Bone marrow (tissue), 2 donors: ENCODE measurements at regions not wholly inside any gene's neighbourhood (a gene's known extent, or its start where the extent isn't known, plus 50 kb on each side); places are given as distances from the start of the nearest gene placed in this dataset.
A peak's percentile ranks its signal among the peaks of the same experiment; 100 is the strongest.

Experiments
- DNase-seq, 2 donors: peaks; one replicate each; lab custom pipeline; 2025; lab: John Stamatoyannopoulos, UW

DNA sequence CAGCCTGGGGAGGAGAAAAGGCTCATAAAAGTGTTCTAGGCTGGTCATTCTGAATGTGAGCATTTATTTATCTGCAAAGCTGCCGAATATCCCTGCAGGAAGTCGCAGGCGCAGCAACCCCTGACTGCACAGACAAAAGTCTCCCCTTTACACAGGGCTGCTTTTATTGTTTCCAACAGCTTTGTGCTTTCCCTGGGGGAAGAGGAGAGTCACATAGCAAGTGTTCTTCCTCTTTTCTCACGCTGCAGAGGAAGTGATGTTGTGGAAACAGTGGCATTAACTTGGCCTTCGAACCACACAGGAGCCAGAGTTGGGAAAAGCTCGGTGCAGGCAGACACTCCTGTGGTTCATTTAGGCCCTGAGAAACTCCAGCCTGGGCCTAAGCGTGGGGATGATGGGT lies 81.5 kb upstream of the BCOR start:
- peak in 1 of 2 donors; percentile 29 for DNase-seq

DNA sequence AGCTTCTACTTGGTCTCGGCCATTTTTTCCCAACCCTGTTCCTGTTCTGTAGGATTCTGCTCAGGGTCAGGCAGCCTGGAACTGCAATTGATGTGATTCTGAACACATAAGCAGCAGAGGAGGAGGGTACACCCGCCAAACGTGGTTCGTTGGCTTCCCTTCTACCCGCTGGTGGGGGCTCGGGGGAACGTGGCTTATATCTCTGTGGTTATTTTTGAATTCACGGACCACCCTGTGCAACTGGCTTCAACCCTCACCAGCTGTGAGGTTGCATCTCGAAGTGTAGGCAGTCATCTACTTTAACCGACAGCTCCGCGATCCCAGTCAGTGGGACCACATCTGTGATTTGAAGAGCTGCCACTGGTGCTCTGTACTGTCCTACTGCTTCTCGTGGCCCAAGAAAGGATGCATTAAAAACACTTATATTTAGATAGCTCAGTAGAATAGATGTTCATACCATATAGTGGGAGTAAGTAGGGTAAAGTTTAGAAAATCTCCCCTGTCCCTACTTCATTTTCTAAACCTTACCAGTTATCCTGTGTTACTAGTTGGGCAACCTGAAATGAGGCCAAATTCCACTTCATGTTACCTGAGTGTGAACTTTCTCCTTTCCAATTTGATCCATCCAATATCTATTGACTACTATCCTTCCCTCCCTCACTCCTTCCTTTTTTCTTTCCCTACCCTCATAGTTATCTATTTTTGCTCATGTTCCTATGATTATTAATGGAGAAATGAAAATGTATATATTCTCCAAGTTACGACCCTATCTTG lies 80.4 kb upstream of the BCOR start:
- DNase-seq: no peak

DNA sequence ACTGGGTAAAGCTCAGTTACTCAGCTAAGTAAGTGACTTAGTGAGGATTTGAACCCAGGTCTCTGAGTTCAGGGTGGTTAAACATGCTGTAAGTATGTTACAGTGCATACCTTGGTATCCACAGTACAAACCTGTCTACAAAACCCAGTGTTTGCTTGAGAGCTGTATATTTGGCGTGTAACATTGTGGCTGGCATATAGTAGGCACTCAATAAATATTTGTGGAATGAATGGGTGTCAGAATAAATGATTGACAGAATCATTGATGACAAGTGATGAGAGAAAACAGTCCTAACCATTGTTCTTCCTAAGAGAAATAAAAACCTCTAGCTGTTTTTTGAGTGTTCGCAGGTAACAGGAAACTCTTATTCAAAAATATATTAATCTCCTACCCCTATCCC lies 79.7 kb upstream of the BCOR start:
- no peak for DNase-seq

DNA sequence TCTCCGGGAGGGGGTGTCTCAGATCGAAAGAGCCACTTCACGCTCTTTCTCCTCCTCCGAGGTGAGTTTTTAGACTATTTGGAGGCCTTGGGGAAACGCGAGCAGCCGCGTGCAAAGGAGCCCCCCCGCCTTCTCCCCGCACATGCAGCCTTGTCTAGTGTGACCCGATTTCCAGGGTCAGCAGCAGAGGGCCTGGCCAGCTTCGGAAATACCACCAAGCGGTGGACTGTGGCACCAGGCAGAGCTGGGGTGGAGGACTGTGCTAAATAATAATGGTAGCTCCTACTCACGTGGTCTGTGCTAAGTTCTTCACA lies 79.3 kb upstream of the BCOR start:
- no peak for DNase-seq

DNA sequence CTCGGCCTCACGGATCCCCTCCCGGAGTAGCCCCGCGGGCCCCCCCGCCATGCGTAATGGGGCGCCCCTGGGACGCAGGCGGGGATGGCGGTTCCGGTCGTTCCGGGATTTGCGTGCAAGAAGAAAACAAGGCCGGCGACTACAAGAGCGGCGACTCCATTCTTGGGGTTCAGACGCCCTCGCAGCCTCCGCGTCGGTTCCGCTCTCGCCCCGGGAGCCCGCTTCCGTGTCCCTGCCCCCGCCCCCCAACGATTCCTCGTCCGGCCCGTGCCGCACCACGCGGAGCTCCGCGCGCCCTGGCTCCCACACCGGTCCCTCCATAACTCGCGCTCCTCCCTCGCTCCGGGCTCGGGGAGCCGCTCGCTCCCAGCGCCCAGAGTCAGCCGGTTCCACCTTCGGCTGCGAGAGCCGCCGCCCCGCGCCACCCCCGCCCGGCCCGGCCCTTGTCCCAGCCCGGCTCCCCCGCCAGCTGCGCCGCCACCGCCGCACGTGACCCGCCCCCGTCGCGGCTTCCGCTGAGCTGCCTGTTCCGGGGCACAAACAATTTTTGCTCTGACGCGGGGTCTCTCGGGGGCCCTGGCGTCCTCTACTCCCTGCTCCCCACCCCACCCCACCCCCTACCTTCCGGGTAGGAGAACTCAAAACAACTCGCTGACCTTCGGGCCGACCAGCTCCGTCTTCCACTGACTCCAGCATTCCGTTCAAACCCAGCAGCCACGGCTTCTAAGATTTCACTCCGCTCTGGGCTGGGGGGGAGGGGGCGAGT lies 78.8 kb upstream of the BCOR start:
- peak; percentile 41 to 55 for DNase-seq

DNA sequence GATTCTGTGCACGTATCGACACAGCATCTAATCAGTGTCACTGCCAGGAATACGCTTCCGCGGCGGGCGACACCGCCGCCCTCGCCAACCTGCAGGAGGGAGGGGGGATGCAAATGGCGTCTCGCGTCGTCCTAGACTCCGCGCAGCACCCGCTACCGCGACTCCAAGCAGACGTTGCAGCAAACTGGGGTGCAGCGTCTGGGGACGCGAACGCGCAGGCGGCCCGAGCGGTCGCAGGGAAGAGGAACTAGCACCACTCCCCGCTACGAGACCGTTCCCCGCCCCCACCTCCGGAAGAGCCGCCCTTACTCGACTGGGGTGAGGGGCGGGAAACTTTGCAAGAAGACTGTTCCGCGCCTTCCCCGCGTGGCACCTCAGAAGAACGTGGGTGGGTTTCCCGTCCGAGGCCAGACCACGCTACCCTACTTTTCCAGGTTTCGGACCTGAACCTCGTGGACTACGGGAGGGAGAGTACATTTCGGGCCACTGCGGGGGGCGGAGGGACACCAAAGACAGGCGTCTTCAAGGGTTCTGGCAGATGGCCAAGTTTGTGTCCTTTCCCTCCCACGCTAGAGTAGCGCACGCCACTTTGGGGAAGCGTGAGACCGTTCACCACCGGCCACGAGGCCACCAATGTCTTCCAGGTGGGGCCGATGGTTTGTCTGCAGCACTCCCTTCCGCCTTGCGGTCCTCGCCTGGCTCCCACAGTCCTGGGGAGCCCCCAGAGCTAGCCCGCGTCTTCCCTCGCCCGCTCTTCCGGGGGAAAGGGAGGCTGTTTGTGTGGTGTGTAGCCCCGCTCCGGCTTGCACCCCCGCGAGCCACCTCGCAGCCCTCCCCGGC lies 78.0 kb upstream of the BCOR start:
- peak; percentile 50 to 72 for DNase-seq

DNA sequence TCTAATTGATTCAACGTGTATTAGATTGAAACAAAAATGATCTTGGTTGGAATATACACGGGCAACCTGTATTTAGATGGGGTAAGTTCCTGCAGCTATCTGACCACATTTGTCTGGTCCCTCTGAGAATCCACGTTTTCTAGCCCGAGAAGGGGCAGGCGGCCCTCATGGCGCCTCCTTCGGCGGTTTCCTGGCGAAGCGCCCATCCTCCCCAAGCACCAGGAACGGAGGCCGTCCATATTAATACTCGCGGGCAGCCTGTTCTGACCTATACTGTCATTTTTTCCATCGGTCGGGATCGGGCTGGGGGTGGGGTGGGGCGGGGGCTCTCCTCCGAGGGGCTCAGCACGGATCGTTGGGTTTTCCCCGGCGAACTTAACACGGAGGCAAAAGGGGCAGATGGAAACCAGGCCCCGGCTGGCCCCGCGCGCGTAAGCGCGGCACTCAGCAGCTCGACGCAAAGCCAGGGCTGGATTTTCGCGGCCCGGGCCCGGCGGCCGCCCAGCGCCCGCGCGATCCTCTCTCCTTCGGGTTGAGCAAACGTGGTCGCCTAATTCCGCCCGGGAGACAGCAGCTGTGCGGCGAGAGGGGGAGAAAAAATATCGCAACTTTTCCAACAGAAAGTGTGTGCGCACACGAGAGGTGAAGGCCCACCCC lies 77.2 kb upstream of the BCOR start:
- DNase-seq: peak in 1 of 2 donors; percentile 47

DNA sequence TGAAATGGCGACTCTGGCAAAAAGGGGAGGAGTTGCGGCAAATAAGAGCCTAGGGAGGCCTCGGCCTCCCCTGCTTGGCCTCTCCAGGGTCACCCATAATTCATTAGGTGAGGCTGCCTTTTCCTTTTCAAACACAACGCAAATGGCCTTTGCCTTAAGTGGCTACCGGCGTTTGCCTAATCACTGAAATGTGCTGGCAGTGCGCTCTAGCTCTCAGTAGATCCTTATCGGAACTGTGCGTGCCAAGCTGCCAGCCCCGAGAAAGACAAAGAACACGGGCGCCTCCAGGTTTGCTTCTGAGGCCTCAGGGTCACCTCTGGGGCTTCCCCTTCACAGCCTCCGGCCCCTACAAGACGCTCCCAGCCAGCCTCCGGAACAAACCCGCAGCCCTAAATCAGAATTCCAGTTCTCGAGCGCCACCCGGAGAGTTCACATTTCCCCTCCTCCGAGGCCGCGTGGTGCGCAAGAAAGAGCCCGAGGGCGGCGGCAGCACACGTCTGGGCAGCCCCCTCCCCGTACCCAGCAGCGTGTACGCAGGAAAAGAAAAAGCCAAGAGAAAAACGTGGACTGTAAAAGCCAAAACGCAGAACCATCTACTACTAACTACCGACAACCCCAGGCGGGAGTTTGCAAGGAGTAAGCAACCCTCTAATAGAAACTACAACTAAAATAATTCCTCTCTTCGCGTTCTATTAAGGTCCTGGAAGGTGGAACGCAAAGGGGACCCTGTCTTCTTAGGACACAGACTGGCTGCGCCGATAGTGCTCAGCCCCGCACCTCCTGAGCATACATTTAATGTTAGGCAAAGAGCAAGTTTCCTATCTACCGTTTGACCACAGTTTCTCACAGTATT lies 76.5 kb upstream of the BCOR start:
- peak; percentile 7 to 23 for DNase-seq

DNA sequence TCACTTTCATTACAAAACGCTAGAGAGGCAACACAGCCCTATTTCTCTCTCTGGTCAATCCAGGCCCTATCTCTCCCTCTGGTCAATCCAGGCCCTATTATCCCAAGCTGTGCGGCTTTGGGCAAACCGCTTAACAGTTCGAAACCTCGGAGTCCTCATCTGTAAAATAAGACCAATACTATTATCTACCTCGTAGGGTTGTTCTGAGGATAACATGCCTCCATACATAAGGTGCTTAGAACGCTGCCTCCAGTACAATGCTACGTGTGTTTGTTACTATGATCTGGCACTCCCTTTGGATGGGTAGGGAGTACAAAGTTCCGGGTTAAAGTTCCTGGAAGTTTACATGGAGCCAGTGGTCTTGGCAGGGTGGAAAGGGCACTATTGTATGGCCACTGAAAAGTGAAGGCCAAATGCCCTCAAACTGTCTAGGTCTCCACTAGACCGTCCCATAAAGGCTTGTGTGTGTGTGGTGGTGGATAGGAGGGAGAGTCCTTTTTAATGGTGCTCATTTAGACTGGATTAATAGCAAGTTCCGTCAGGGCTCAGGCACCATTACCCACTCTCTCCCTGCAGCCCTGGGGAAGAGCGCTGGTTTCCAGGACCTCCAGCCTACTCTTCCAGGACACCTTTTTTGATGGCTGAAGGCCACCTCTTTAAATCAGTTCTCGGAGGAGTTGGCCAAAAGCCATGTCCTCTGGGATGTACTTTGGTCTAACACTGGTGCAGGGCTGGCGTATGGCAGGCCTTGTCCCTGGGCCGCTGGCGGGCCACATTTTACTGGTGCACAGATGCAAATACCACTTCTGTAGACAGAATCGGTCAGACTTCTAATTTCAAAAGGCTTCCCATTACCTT lies 75.6 kb upstream of the BCOR start:
- DNase-seq: no peak

DNA sequence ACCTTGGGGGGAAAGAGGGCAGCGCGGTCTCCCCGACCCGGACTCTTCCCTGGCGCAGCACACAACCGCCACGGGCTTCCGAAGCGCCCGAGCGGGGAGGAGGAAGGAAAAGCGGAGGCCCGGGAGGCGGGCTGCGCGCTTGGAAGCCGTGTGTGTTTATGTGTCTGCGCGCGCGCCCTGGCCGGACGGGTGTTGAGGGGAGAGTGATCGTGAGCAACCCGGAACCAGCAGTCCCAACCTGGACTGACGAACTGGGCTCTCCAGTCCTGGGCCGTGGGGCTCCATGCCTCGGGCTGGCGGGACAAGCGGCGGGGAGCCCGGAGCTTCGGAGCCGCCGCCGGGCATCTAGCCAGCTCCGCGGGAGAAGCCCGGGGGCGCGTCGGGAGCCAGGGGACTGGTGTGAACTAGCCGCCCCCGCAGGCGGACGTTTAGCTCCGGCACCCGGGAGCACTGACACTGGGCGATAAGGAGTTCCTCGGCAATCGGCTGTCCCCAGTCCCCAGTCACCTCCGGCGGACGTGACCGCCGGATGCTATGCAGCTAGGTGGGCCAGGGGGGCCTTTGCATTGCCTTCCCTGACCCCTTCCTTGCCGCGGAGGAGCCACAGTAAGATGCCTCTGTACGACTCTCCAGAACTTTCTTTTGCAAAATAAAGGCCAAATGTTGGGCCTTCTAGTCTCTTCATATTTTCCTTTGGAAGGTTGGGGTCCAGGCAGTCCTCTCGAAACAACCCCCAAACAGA lies 74.8 kb upstream of the BCOR start:
- DNase-seq: peak; percentile 10 to 28

DNA sequence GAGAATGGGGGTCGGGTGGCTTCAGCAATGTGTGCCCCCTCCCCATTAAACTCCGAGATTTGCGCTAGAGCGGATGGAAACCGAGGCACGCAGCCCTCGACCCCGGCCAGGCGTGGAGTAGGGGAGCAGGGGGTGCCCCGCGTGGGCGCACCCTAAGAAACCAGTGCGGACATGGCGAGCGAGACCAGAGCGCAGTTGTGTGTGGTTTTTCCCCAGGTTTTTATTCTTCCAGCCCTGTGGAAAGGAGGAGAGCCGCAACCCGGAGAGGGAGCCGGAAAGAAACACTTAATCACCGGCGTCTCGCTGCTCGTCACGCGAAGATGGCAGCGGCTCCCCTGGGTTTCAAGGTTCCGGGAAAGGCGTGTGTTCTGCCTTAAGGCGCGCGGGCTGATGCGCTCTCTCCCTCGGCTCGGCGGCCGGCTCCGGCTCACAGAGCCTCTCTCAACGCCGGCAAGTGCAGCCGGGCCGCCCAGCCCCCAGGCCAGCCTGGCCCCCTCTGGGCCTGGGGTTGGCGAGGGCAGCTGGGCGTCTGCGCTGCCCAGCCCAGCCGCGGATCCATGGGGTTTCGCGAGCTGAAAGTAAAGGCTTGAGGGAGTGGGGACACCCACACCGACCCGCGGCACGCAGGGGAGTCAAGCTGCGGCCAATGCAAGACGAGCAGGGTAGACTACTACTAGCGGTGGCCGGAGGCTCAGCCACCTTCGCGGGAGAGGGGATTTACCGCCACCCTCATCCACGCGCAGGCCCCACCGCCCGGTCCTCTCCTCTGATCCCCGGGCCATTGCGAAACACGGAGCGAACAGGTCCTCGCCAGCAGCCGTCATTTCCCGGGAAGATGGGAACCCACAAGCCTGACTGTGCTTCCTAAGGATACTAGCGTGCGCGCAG lies 74.0 kb upstream of the BCOR start:
- DNase-seq: peak; percentile 12 to 28

DNA sequence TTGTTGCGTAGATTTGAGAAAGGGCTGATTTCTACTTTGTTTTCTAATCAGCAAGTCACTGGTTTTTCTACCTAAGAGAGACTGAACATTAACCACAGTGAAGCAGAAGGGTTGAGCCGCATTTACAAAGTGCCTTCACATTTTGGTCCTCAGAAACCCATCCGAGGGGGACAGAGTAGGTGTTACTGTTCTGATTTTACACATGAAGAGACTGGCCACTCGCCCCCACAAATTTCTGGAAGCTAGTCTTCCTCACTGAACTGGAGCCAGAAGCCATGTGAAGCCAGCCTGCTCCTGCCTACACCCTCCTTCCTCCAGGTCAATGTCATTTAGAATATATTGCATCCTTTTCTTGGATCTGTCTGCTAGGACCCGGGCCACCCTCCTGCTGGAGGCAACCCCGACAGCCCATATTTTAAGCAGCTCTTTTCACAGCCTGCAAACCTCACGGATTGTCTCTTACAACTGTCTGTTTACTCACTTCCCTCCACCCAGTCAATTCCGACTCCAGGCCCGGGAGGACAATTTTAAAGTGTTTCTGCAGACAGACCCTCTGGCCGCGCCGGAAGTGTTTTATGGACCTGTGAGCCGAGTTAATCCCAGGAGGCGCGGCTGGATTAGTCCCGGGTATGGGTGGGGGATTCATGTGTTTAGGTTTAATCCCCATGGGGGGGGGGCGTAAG lies 73.2 kb upstream of the BCOR start:
- DNase-seq: no peak

DNA sequence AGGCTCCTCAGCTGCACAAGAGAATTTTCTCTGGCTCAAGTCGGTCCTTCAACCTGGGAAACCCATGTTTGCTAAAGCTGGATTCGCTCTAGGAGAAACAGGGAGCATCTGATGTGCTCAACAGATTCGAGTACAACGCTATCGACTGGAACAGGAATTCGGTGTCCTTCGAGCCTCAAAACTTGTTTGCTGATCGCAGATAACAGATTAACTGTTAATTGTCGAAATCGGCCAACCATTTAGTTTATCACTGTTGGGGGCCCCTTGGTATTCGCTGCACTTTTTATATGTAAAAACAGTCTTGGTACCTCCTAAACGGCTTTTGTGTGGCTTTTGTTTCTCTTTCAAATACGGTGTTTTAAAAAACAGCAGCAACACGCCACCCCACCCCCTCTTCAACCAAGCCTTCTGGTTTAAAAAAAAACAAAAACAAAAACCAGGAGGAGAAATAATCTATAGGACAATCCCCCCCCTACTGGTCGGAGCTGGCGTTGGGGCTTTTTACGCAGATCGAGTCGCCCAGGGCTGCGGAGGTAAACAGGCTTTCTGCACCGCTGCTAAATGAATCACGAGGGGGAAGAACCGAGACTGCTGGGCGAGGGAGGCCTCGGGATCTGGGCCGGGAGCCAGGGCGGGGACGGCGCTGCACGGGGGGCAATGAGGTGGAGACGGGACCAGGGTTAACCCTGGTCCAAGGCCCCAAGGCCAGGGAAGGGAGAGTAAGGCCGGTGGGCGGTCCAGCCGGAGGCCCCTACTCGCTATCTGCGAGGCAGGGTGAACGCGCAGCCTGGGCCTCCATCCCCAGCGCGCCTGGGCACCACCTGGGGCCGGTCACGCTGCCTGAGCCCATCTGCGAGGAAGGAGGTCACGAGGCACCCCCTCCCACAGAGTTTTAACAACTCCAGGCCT lies 71.7 kb upstream of the BCOR start:
- DNase-seq: peak; percentile 10 to 81

DNA sequence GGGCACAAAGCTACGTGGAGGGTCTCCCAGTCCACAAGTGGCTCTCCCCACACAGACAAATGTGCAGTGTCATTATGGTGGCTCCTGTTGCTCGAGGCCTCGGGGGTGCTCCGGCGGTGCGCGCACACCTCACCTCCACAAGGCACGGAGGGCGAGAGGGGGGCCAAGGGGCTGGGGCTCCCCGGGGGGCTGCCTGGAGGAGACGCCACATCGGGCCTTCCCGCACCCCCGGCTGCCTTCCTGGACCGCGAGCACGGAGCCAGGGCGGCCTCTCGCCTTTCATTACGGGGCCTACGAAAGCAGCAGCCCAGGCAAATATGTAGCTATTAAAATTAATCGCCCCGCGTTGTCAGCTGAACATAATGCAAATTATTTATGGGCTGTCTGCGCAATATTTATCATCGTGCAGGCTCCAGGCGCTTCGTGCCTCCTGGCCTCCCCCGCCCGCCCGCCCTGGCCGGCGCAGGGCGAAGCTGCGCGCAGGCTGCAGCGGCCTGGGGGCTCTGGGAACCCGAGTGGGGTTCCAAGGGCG lies 70.8 kb upstream of the BCOR start:
- no peak for DNase-seq

DNA sequence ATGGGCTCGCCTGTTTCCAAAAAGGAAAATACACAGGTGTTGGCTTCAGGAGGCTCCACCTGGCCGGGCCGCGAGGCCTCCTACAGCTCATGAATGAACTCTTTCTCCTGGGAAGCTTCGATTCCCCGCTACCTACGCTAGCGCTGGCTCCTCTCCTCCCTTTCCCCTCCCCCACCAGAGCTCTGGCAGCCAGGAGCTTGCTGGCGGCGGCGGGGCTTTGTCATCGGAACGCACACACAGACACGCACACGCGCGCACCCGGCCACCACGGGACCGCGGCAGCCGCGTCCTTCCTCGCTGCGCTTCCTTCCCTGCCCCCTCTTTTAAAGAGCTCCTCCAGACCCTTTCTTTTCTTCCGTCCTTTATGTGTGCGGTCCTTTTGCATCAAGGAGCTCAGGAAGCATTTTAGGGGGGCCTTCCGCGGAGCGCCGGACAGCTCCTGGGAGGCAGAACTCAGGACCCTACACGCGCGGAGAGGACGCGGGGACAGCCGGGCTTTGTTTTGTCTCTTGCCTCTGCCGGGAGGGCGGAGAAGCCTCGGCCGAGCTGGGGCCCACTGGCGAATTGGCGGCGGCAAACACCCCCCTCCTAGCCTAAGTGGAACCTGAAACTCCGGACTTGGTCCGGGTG lies 70.2 kb upstream of the BCOR start:
- DNase-seq: no peak

DNA sequence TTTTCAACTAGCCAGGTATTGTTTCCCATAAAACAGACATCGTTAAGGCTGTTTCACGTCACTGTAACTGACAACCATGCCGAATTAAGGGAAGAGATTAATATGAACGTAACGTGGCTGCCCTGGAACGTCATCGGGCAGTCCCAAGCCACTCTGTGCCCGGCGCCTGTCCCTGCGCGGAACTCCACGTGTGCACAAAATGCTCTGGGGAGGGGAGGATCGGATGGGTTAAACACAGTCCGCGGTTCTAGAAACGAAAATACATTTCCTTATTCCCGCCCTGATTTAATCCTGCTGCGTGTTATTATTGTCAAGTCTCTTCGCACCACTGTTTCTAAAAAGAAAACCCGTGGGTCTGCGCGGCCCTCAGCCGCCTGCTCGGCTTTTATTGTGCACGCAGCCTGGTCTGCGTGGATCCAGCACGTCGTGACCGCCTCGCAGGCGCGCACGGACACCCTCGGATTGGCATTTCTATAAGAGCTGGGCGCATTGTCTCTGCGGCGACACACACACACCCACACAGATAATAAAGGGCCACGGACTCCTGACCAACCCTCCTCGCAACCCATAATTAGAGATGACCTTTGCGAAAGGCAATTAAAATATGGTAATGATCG lies 69.6 kb upstream of the BCOR start:
- DNase-seq: no peak
